Keratinocyte (primary cell): ENCODE measurements at regions not wholly inside any gene's neighbourhood (a gene's known extent, or its start where the extent isn't known, plus 50 kb on each side); places are given as distances from the start of the nearest gene placed in this dataset.

Experiments
- DNase-seq: peaks from one replicate; pipeline ENCODE4 v3.0.0-alpha.2; 2011; ENCODE audit warnings: low read depth, missing footprints, low spot score
- FAIRE-seq: peaks from 2 replicates; lab custom pipeline; 2011; peaks lifted over from hg19 to GRCh38; lab: Jason Lieb, UNC
- H2AFZ ChIP-seq: 2 replicates; pipeline ENCODE4 v1.6.0; 2012; ENCODE audit warnings: low read length, control low read depth, inconsistent platforms; ENCODE audit not compliant: control insufficient read depth
- H3K27ac ChIP-seq: 2 replicates; pipeline ENCODE4 v1.5.1; 2011; ENCODE audit warnings: low read length; ENCODE audit not compliant: control insufficient read depth, insufficient read depth
- H3K27me3 ChIP-seq: 3 replicates; pipeline ENCODE4 v1.6.0; 2011; ENCODE audit warnings: low read length; ENCODE audit not compliant: control insufficient read depth, insufficient read depth; ENCODE audit errors: extremely low read depth
- H3K36me3 ChIP-seq, 2 experiments: 2 replicates in 1 of 2; 3 replicates in 1 of 2; pipeline ENCODE4 v1.5.1; 2011; ENCODE audit warnings: low read length in 2 of 2, mild to moderate bottlenecking in 1 of 2; ENCODE audit not compliant: control insufficient read depth in 2 of 2, insufficient read depth in 2 of 2; ENCODE audit errors: extremely low read depth in 1 of 2
- H3K4me1 ChIP-seq: 3 replicates; pipeline ENCODE4 v1.5.1; 2011; ENCODE audit warnings: low read length; ENCODE audit not compliant: control insufficient read depth, insufficient read depth; ENCODE audit errors: extremely low read depth
- H3K4me2 ChIP-seq: 3 replicates; pipeline ENCODE4 v1.6.0; 2011; ENCODE audit warnings: low read depth, low read length; ENCODE audit not compliant: control insufficient read depth, insufficient read depth; ENCODE audit errors: extremely low read depth
- H3K4me3 ChIP-seq, 3 experiments: fragments of 200-600 bp in 1 of 3; sonication (generic) in 1 of 3; 2 replicates in 2 of 3; 3 replicates in 1 of 3; pipeline ENCODE4 v1.5.1; 2011 to 2016; ENCODE audit warnings: low read length in 3 of 3, mild to moderate bottlenecking in 3 of 3, control low read depth in 2 of 3, inconsistent platforms in 1 of 3, low read depth in 1 of 3, mixed read lengths in 1 of 3, mixed run types in 1 of 3, moderate library complexity in 1 of 3; ENCODE audit not compliant: control insufficient read depth in 2 of 3, insufficient read depth in 2 of 3; ENCODE audit errors: extremely low read depth in 1 of 3
- H3K79me2 ChIP-seq: 2 replicates; pipeline ENCODE4 v1.6.0; 2012; ENCODE audit warnings: low read length; ENCODE audit not compliant: control insufficient read depth, insufficient read depth
- H3K9ac ChIP-seq: 3 replicates; pipeline ENCODE4 v1.6.0; 2011; ENCODE audit warnings: low read length; ENCODE audit not compliant: control insufficient read depth, insufficient read depth; ENCODE audit errors: extremely low read depth
- H3K9me1 ChIP-seq: 3 replicates; pipeline ENCODE4 v1.6.0; 2011; ENCODE audit warnings: low read length; ENCODE audit not compliant: control insufficient read depth, insufficient read depth; ENCODE audit errors: extremely low read depth
- H3K9me3 ChIP-seq: 2 replicates; pipeline ENCODE4 v1.5.1; 2012; ENCODE audit warnings: low read depth, low read length; ENCODE audit not compliant: control insufficient read depth
- H4K20me1 ChIP-seq: 3 replicates; pipeline ENCODE4 v1.6.0; 2011; ENCODE audit warnings: low read length; ENCODE audit not compliant: control insufficient read depth, insufficient read depth; ENCODE audit errors: extremely low read depth
- EZH2 ChIP-seq: IDR thresholded peaks from one replicate; pipeline ENCODE4 v1.6.1; 2012; ENCODE audit warnings: inconsistent platforms, mild to moderate bottlenecking, low read length, moderate library complexity
- dilution Hi-C: fragments of 300-500 bp; cut with MboI; formaldehyde crosslinking; loops from one replicate; pipeline ENCODE4 v1.7.0; 2020; ENCODE audit warnings: low sequenced_read_pairs; ENCODE audit not compliant: extremely low pct_ligation_motif_present
- TF ChIP-seq, protein P1 (sequence below), 3 experiments: IDR thresholded peaks in 1 of 3; conservative IDR thresholded peaks in 1 of 3; optimal IDR thresholded peaks in 1 of 3; 2 replicates in 2 of 3; 3 replicates in 1 of 3; pipeline versions ENCODE3 to v1.5.1; 2011; ENCODE audit warnings: low read length in 3 of 3, mild to moderate bottlenecking in 3 of 3, moderate library complexity in 2 of 3, control low read depth in 1 of 3, inconsistent platforms in 1 of 3; ENCODE audit not compliant: insufficient read depth in 2 of 3; ENCODE audit errors: extremely low read depth in 1 of 3

DNA sequence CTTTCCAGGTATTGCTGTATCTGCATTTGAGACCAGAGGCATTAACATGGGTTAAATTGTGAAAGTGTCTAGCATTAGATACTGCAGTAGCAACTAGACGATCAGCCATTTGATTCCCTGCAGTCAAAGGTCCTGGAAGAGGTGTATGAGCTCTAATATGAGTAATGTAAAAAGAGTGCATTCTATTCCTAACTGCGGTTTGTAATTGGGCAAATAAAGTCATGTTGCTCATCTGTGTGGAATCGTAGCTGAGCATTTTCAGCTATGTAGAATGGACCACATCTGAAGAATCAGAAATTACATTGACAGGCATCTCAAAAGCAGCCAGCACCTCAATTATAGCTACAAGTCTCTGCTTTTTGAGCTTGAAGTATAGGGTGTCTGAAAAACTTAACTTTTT lies 157.6 kb downstream of the ZNF518B start:
- no peaks in the 10 kb centered on the region for H3K9me1 ChIP-seq
- H3K4me3 ChIP-seq, result no peak overlapping the region
- H3K27ac ChIP-seq, result no peak overlapping the region
- peaks cover 17% of the 10 kb centered on the region for H3K4me1 ChIP-seq
- H3K79me2 ChIP-seq, result no peaks in the 10 kb centered on the region
- TF ChIP-seq EZH2, result no peak
- TF ChIP-seq, protein P1, sequence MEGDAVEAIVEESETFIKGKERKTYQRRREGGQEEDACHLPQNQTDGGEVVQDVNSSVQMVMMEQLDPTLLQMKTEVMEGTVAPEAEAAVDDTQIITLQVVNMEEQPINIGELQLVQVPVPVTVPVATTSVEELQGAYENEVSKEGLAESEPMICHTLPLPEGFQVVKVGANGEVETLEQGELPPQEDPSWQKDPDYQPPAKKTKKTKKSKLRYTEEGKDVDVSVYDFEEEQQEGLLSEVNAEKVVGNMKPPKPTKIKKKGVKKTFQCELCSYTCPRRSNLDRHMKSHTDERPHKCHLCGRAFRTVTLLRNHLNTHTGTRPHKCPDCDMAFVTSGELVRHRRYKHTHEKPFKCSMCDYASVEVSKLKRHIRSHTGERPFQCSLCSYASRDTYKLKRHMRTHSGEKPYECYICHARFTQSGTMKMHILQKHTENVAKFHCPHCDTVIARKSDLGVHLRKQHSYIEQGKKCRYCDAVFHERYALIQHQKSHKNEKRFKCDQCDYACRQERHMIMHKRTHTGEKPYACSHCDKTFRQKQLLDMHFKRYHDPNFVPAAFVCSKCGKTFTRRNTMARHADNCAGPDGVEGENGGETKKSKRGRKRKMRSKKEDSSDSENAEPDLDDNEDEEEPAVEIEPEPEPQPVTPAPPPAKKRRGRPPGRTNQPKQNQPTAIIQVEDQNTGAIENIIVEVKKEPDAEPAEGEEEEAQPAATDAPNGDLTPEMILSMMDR (optimal IDR thresholded peaks at IDR 0.05 in 1 of 3, IDR thresholded peaks at IDR 0.05 in 1 of 3, conservative IDR thresholded peaks at IDR 0.05 in 1 of 3; ENCODE audit: extremely low read depth in 1 of 3, insufficient read depth in 2 of 3, low read length in 3 of 3), result no peak
- H3K9ac ChIP-seq, result no peak overlapping the region
- peak overlapping the region; percentile 59 for H2AFZ ChIP-seq
- no peaks in the 10 kb centered on the region for H4K20me1 ChIP-seq
- no peak overlapping the region for H3K4me2 ChIP-seq
- H3K27me3 ChIP-seq, result no peaks in the 10 kb centered on the region
- DNase-seq, result no peak
- H3K36me3 ChIP-seq, result no peaks in the 10 kb centered on the region
- H3K9me3 ChIP-seq, result no peaks in the 10 kb centered on the region
- FAIRE-seq, result no peak
- dilution Hi-C loops, result no loop called here

DNA sequence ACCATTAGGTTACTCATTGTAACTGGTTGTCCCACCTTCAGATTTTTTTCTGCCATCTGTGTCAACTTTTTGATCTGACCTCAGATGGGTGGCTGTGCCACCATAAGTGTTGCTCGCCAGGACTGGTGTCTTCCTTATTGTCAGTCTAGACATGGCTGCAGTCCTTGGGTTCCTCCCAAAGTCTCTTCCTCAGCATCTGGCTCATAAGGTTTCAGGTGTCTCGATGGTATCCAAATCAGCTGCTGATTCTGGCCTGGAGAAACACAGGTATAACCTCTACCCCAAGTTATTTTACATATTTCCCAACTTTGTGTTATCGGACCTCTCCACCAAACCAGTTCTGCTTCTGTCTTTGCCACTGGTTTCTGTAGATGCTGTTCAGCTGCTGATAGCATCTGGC lies 158.5 kb downstream of the ZNF518B start:
- no peak for FAIRE-seq
- dilution Hi-C loops, result no loop called here
- H3K27ac ChIP-seq, result no peak overlapping the region

More for the DNA sequence above, 158.5 kb downstream of the ZNF518B start:
- no peaks in the 10 kb centered on the region for H4K20me1 ChIP-seq
- no peaks in the 10 kb centered on the region for H3K9me1 ChIP-seq
- TF ChIP-seq, protein P1 (optimal IDR thresholded peaks at IDR 0.05 in 1 of 3, IDR thresholded peaks at IDR 0.05 in 1 of 3, conservative IDR thresholded peaks at IDR 0.05 in 1 of 3; ENCODE audit: extremely low read depth in 1 of 3, insufficient read depth in 2 of 3, low read length in 3 of 3), result no peak
- H3K4me1 ChIP-seq, result peaks cover 17% of the 10 kb centered on the region
- H3K4me2 ChIP-seq, result no peak overlapping the region
- H3K79me2 ChIP-seq, result no peaks in the 10 kb centered on the region
- no peak overlapping the region for H3K4me3 ChIP-seq
- no peak overlapping the region for H2AFZ ChIP-seq
- H3K9ac ChIP-seq, result no peak overlapping the region
- H3K36me3 ChIP-seq, result no peaks in the 10 kb centered on the region
- H3K9me3 ChIP-seq, result no peaks in the 10 kb centered on the region
- DNase-seq, result no peak
- no peaks in the 10 kb centered on the region for H3K27me3 ChIP-seq
